SJCRH30 (cell line): ENCODE measurements at regions not wholly inside any gene's neighbourhood (a gene's known extent, or its start where the extent isn't known, plus 50 kb on each side); places are given as distances from the start of the nearest gene placed in this dataset.

Source experiments
- DNase-seq, 2 experiments: peaks; one replicate each; pipeline ENCODE4 v3.0.0-alpha.2; 2015 to 2020
- H3K27ac ChIP-seq: fragments of 250-450 bp; sonication (Bioruptor Pico); 2 replicates; pipeline ENCODE4 v1.5.1; 2020; ENCODE audit warnings: mild to moderate bottlenecking, moderate library complexity
- H3K27me3 ChIP-seq: fragments of 250-450 bp; sonication (Bioruptor Pico); 2 replicates; pipeline ENCODE4 v1.5.1; 2020; ENCODE audit warnings: mild to moderate bottlenecking, moderate library complexity
- H3K36me3 ChIP-seq: fragments of 250-450 bp; sonication (Bioruptor Pico); 2 replicates; pipeline ENCODE4 v1.5.1; 2020; ENCODE audit warnings: mild to moderate bottlenecking, moderate library complexity
- H3K4me1 ChIP-seq: fragments of 250-450 bp; sonication (Bioruptor Pico); 2 replicates; pipeline ENCODE4 v1.5.1; 2020; ENCODE audit warnings: mild to moderate bottlenecking, moderate library complexity
- H3K4me3 ChIP-seq: fragments of 250-450 bp; sonication (Bioruptor Pico); 2 replicates; pipeline ENCODE4 v1.5.1; 2020; ENCODE audit warnings: mild to moderate bottlenecking, moderate library complexity
- H3K9me3 ChIP-seq: fragments of 250-450 bp; sonication (Bioruptor Pico); replicated peaks from 2 replicates; pipeline ENCODE4 v1.5.1; 2020; ENCODE audit warnings: mild to moderate bottlenecking, moderate library complexity

DNA sequence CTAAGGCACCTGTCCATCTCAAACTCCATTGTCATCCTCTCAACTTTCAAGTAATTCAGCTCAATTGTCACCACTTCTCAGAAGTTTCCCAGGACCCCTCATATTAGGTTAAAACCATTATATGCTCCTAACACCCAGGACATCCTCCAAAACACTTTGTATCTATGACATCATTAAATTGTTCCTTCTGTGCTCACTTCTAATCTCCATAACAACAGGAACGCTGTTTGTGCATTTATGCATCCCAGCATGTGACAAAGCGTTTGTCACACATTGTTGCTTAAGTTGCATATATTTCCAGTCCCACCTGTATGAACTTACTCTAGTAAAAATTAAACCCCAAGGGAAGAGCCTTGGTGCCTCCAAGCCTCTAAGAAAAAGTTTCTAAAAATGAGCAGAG, 133.9 kb downstream of the TBX5 start:
- no peak for DNase-seq
- Histone ChIP-seq H3K27ac (no peak overlapping the region), H3K36me3 (no peaks in the 10 kb centered on the region), H3K4me3 (no peak overlapping the region), H3K4me1 (no peaks in the 10 kb centered on the region), H3K9me3 (no peaks in the 10 kb centered on the region), H3K27me3 (no peaks in the 10 kb centered on the region)

DNA sequence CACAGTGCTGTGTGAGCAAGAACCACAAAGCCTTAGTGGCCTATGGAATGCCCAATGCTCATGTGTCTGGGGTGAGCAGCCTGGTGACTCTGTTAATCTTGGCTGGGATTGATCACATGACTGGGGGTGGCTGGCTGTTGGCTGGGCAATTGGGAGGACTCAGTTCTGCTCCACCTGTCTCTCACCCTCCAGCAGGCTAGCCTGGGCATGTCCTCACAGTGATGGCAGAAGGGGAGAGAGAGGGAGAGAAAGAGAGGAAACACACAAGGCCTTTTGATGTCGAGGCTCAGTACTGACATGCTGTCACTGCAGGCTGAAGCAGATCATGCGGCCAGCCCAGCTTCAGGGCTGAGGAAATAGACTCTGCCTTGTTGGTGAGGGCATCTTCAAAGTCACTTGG, 136.8 kb downstream of the TBX5 start:
- no peaks in the 10 kb centered on the region for H3K36me3 ChIP-seq
- H3K27ac ChIP-seq, result no peak overlapping the region
- no peaks in the 10 kb centered on the region for H3K27me3 ChIP-seq
- DNase-seq, result peak; percentile 16 to 17
- no peak overlapping the region for H3K4me3 ChIP-seq
- no peaks in the 10 kb centered on the region for H3K9me3 ChIP-seq
- no peaks in the 10 kb centered on the region for H3K4me1 ChIP-seq

- Histone ChIP-seq H3K36me3 (no peaks in the 10 kb centered on the region), H3K4me1 (no peaks in the 10 kb centered on the region), H3K27me3 (no peaks in the 10 kb centered on the region), H3K27ac (no peak overlapping the region), H3K4me3 (no peak overlapping the region), H3K9me3 (no peaks in the 10 kb centered on the region)
- no peak for DNase-seq
Observed at GRCh38 chr12:114266536-114266935, 139.4 kb downstream of the TBX5 start.

DNA sequence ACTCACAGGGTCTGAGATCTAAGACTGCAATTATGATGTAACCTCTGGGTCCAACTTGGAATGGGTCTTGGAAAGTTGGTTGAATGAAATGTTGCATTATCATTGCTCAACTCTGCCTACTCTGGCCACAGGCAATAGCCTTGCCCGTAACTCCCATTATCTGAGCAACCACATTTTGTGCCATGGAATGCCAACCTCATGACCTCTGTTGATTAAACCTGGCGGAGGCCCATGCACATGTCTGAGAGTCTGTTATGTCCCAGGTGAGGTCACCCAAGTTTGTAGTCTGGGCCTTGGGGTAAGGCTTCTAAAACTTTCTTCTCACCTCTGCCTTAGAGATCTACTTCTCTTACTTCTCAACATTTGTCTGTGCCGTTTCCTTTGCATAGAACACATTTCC, 140.9 kb downstream of the TBX5 start:
- Histone ChIP-seq H3K27me3 (no peaks in the 10 kb centered on the region), H3K9me3 (no peaks in the 10 kb centered on the region), H3K36me3 (no peaks in the 10 kb centered on the region), H3K4me3 (no peak overlapping the region), H3K27ac (no peak overlapping the region), H3K4me1 (no peaks in the 10 kb centered on the region)
- no peak for DNase-seq

DNA sequence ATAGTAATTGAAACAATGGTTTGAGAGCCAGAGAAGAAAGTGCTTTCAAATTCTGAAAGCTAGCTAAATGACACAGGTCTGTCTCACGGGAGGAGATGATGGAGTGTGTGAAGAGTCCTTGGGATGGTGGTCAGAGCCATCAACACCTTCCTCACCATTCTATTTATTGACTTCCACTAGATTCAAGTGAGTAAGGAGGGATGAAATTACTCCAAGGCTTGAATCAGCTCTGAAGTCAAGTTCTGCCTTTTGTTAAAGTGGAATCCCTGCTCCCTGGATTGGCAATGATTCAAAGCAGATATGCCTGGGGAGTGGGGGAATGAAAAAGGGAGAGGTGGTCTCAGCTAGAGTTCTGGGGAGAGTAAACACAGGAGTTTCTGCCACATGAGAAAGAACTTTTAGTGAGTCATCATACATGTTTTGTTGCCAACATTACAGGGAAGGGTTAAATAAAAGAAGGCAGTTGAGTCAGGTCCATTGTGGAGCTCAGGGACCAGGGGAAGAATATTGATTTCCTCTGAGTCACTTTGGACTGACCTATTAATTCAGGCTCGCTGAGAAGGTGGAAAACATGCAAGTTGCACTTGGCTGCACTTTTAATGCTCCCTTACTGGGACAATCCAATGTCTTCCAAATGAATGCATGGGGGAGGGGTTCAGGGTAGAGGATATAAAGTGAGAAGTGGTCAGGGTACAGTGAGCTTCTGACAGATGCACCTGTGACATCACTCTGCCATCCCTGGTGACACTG, 142.7 kb downstream of the TBX5 start:
- H3K4me1 ChIP-seq, result no peaks in the 10 kb centered on the region
- no peaks in the 10 kb centered on the region for H3K9me3 ChIP-seq
- H3K4me3 ChIP-seq, result no peak overlapping the region
- H3K27me3 ChIP-seq, result no peaks in the 10 kb centered on the region
- H3K36me3 ChIP-seq, result no peaks in the 10 kb centered on the region
- H3K27ac ChIP-seq, result no peak overlapping the region
- DNase-seq, result no peak

DNA sequence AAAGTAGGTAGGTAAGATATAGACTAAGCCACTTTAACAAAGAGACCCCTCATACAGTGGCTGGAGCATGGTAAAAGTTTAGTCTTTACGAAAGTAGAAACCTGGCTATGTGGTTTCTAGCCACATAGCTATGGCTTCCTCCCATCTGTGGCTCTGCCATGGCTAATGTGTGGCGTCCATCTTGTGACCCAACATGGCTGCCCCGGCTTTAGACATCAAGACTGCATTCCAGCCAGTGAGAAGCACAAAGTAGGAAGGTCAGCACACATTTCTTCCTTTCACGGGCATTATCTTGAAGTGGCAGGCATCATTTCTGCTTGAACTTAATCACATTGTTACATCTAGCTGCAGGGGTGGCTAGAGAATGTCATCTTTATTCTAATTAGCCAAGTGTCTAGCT, 148.3 kb downstream of the TBX5 start:
- Histone ChIP-seq H3K36me3 (no peaks in the 10 kb centered on the region), H3K27ac (no peak overlapping the region), H3K4me1 (no peaks in the 10 kb centered on the region), H3K9me3 (no peaks in the 10 kb centered on the region), H3K4me3 (no peak overlapping the region), H3K27me3 (no peaks in the 10 kb centered on the region)
- DNase-seq, result no peak

DNA sequence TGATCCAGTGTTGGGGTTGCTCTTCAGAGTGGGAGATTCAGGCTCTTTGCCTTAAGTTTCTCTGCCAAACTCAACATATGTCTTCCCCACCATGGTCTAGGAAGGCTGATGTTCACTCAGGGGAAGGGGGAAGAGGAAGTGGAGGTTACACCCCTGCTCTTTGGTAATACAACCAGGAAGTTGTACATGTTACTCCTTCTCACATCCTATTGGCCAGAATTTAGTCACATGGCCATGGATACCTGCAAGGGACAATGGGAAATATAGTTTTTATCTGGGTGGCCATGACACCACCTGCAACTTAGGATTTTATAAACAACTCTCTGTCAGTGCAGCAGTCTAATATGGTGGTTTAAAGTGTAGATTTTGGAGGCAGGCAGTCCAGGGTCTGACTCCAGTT, 150.9 kb downstream of the TBX5 start:
- Histone ChIP-seq H3K4me3 (no peak overlapping the region), H3K36me3 (no peaks in the 10 kb centered on the region), H3K4me1 (no peaks in the 10 kb centered on the region), H3K27ac (no peak overlapping the region), H3K9me3 (no peaks in the 10 kb centered on the region), H3K27me3 (no peaks in the 10 kb centered on the region)
- no peak for DNase-seq

DNA sequence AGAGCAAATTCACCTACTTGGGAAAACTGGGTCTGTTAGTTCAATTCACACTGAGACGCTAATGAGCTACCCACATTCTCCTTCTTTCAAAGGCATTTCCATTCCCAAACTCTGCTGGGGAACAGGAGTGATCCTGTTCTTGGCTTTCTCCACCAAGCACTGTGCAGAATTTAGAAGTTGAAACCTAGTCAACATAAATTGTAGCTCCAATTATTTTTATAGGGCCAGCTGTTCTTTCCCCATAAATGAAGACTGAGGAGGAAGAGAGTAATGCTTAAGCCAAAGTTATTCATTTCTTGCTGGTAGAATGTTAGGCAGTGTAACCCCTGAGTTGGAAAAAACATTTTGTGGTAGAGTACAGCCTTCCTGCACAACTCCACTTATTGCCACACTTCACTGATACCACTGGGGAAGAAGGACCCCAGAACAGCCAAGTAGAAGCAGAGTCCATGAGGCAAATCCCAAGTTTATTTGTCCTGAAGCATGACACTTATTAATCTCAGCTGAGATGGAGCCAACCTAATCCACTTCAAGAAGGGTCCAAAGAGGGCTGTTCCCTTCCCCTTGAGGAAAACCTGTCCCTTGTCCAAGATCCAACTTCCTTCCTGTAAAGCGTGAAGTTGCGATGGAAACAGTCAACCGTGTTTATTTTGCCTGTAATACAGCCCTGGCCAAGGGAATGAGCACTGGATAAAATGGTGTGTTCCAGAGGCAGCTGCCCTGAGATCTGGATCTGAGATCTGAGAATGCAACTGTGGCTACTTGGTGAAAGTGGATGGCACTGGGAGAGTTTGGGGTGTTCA, 151.8 kb downstream of the TBX5 start:
- H3K4me1 ChIP-seq, result no peaks in the 10 kb centered on the region
- H3K9me3 ChIP-seq, result no peaks in the 10 kb centered on the region
- no peaks in the 10 kb centered on the region for H3K27me3 ChIP-seq
- no peaks in the 10 kb centered on the region for H3K36me3 ChIP-seq
- H3K27ac ChIP-seq, result no peak overlapping the region
- no peak for DNase-seq
- H3K4me3 ChIP-seq, result no peak overlapping the region

DNA sequence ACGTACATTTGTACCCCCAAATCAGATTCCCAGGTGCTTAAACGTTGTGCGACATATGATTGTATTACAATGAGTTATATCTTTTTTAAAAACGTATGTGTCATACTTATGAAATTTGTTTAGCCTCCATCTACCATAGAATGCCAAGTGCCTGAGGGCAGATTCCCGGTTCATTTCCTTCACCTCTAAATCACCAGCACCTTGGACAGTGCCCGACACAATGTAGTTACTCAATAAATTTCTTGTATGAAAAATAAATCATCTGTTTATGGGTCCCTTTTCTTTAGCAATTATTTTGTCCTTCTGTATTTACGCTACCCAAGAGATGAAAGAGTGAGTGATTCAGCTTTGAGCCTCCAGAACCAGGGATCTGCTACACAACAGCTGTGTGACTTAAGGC, 157.4 kb downstream of the TBX5 start:
- Histone ChIP-seq H3K4me1 (no peaks in the 10 kb centered on the region), H3K9me3 (no peaks in the 10 kb centered on the region), H3K27me3 (no peaks in the 10 kb centered on the region), H3K36me3 (no peaks in the 10 kb centered on the region), H3K4me3 (no peak overlapping the region), H3K27ac (no peak overlapping the region)
- DNase-seq, result peak in 1 of 2 experiments; percentile 9

DNA sequence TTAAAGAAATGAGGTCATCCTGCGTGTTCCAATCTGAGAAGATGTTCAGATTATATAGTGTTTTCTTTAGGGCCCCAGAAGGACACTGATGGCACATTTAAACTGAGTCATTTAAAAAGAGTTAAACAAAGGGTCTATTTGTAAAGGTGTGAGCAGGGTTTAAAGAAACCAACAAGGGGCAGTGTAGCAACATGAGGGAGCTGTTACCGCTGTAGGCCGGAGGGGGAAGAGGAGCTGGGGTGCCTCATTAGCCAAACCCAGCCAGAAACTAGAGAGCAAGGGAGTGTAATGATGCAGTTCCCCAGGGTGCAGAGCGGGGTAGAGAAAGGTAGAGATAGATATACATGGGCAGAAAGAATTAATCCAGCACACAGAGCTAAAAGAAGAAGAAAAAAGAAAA, 160.4 kb downstream of the TBX5 start:
- no peaks in the 10 kb centered on the region for H3K36me3 ChIP-seq
- no peaks in the 10 kb centered on the region for H3K4me1 ChIP-seq
- H3K9me3 ChIP-seq, result no peaks in the 10 kb centered on the region
- H3K27me3 ChIP-seq, result no peaks in the 10 kb centered on the region
- H3K4me3 ChIP-seq, result no peak overlapping the region
- H3K27ac ChIP-seq, result no peak overlapping the region
- no peak for DNase-seq

- Histone ChIP-seq H3K9me3 (no peaks in the 10 kb centered on the region), H3K4me1 (no peaks in the 10 kb centered on the region), H3K4me3 (no peak overlapping the region), H3K36me3 (no peaks in the 10 kb centered on the region), H3K27me3 (no peaks in the 10 kb centered on the region), H3K27ac (no peak overlapping the region)
- peak in 1 of 2 experiments; percentile 5 for DNase-seq
Observed at GRCh38 chr12:114241973-114242434, 163.9 kb downstream of the TBX5 start.

DNA sequence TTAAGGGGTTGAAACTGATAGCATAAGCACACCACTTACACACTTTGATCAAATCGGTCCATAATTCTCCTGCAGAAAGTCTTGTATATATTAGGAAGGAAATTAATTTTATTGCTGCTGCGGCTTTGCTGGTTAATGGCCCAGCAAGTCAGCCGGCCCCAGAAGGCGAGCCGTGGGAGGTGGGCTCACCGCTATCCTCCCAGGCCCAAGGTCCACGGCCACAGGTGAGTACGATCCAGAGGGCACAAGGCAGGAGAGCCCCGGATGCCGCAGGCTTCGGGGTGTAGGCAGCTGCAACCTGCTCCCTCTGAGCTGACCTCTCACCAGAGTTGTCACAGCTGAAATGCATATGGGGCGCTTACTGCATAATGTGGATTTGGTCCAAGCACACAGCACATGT, 165.7 kb downstream of the TBX5 start:
- H3K9me3 ChIP-seq, result no peaks in the 10 kb centered on the region
- DNase-seq, result no peak
- no peak overlapping the region for H3K27ac ChIP-seq
- no peaks in the 10 kb centered on the region for H3K4me1 ChIP-seq
- H3K36me3 ChIP-seq, result no peaks in the 10 kb centered on the region
- no peaks in the 10 kb centered on the region for H3K27me3 ChIP-seq
- no peak overlapping the region for H3K4me3 ChIP-seq

- no peak for DNase-seq
- Histone ChIP-seq H3K4me1 (no peaks in the 10 kb centered on the region), H3K36me3 (no peaks in the 10 kb centered on the region), H3K27ac (no peak overlapping the region), H3K27me3 (no peaks in the 10 kb centered on the region), H3K9me3 (no peaks in the 10 kb centered on the region), H3K4me3 (no peak overlapping the region)
Observed at GRCh38 chr12:114238808-114239207, 167.1 kb downstream of the TBX5 start.

DNA sequence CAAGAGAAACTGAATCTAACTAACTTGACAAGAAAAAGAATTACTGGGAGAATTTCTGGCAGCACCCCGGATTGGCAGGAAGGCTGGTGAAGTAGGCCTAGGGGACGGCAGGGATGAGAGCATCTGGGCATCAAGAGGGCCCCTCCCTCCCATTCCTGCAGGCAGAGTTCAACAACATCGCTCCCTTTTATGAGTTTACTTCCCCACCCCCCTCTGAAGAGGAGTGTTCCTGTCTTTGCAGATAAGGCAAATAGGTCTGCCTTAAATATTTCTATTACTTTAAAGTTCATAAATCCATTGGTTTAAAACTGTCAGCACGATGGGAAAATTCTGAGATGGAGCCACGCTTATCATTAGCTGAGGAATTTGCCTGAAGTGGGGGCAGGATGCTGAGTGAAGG, 168.7 kb downstream of the TBX5 start:
- H3K4me1 ChIP-seq, result no peaks in the 10 kb centered on the region
- H3K36me3 ChIP-seq, result no peaks in the 10 kb centered on the region
- no peak overlapping the region for H3K27ac ChIP-seq
- DNase-seq, result no peak
- H3K27me3 ChIP-seq, result no peaks in the 10 kb centered on the region
- no peaks in the 10 kb centered on the region for H3K9me3 ChIP-seq
- H3K4me3 ChIP-seq, result no peak overlapping the region

DNA sequence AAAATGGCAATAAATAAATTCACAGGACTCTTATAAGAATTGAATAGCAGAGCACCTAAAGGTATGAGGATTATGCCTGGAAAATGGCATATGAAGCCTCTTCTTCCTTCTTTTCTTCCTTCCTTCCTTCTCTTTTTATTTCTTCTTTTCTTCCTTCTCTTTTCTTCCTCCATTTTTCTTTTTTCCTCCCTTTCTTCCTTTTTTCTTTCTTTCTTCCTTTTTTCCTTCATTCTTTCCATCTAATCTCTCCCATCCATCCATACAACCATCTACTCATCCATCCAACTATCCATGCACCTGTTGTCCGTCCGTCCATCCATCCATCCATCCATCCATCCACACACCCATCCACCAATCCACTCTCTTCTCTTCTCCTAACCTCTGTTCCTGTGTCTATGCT, 173.8 kb downstream of the TBX5 start:
- DNase-seq, result no peak
- Histone ChIP-seq H3K9me3 (no peaks in the 10 kb centered on the region), H3K27me3 (no peaks in the 10 kb centered on the region), H3K4me3 (no peak overlapping the region), H3K36me3 (no peaks in the 10 kb centered on the region), H3K4me1 (no peaks in the 10 kb centered on the region), H3K27ac (no peak overlapping the region)

- H3K4me1 ChIP-seq, result no peaks in the 10 kb centered on the region
- H3K27me3 ChIP-seq, result 0 out of 2 replicates have a peak, but pooled peaks cover 3% of the 10 kb centered on the region
- no peaks in the 10 kb centered on the region for H3K36me3 ChIP-seq
- H3K27ac ChIP-seq, result no peak overlapping the region
- no peak for DNase-seq
- no peaks in the 10 kb centered on the region for H3K9me3 ChIP-seq
- no peak overlapping the region for H3K4me3 ChIP-seq
Observed at GRCh38 chr12:114229150-114229549, 176.8 kb downstream of the TBX5 start.
